ENCODE measurements at regions not wholly inside any gene's neighbourhood (a gene's known extent, or its start where the extent isn't known, plus 50 kb on each side); places are given as distances from the start of the nearest gene placed in this dataset.

GRCh38 chr4:123849495-123849894, 452.9 kb downstream of the SPRY1 start:
- no peak for ATAC-seq (replicated peaks in 6 of 8)
- in situ Hi-C loops (cut with MboI; ENCODE audit: low pct_unique_long_range_greater_than_20kb in 2 of 9, low sequenced_read_pairs in 9 of 9, unreplicated experiment in 9 of 9): no loop called here
- Histone ChIP-seq H3K4me1 (replicated peaks in 1 of 2) (no peaks in the 10 kb centered on the region), H3K4me3 (no peak overlapping the region), H3K27ac (no peak overlapping the region)
- WGBS, 10 experiments: 0 to 100% (median 86%) methylated on average over 1 of the region's 1 CpG; no CpG with 5 or more reads in 1 of the 10 experiments

GRCh38 chr4:123851521-123851920, 454.9 kb downstream of the SPRY1 start:
- Histone ChIP-seq H3K4me1 (replicated peaks in 1 of 2) (peaks cover 0 to 3% of the 10 kb centered on the region in 2 donors), H3K27ac (no peak overlapping the region), H3K4me3 (no peak overlapping the region)
- 40 to 100% (median 88%) methylated on average over 1 to 3 of the region's 3 CpGs; no CpG with 5 or more reads in 4 of the 10 experiments for WGBS, 10 experiments
- in situ Hi-C loops (cut with MboI; ENCODE audit: low pct_unique_long_range_greater_than_20kb in 2 of 9, low sequenced_read_pairs in 9 of 9, unreplicated experiment in 9 of 9): no loop called here
- no peak for ATAC-seq (replicated peaks in 6 of 8)

- 90 to 100% (median 95%) methylated on average over 1 to 3 of the region's 3 CpGs; no CpG with 5 or more reads in 3 of the 10 experiments for WGBS, 10 experiments
- Histone ChIP-seq H3K27ac (no peak overlapping the region), H3K4me1 (replicated peaks in 1 of 2) (peaks cover 0 to 11% of the 10 kb centered on the region in 2 donors), H3K4me3 (no peak overlapping the region)
- ATAC-seq (replicated peaks in 6 of 8): no peak
- in situ Hi-C loops (cut with MboI; ENCODE audit: low pct_unique_long_range_greater_than_20kb in 2 of 9, low sequenced_read_pairs in 9 of 9, unreplicated experiment in 9 of 9): no loop called here
Measured at GRCh38 chr4:123853651-123854050, 457.1 kb downstream of the SPRY1 start.

- WGBS, 10 experiments: 6 to 63% (median 15%) methylated on average over 2 to 9 of the region's 9 CpGs
- Histone ChIP-seq H3K4me3 (no peak overlapping the region), H3K4me1 (replicated peaks in 1 of 2) (peaks cover 0 to 11% of the 10 kb centered on the region in 2 donors), H3K27ac (no peak overlapping the region)
- ATAC-seq (replicated peaks in 6 of 8): peak; percentile 16 to 66 (median 53)
- in situ Hi-C loops (cut with MboI; ENCODE audit: low pct_unique_long_range_greater_than_20kb in 2 of 9, low sequenced_read_pairs in 9 of 9, unreplicated experiment in 9 of 9): no loop called here
Measured at GRCh38 chr4:123856689-123857545, 460.3 kb downstream of the SPRY1 start.

GRCh38 chr4:123858465-123858864, 461.9 kb downstream of the SPRY1 start:
- H3K27ac ChIP-seq: no peak overlapping the region

GRCh38 chr4:123862812-123863211, 466.2 kb downstream of the SPRY1 start:
- in situ Hi-C loops (cut with MboI; ENCODE audit: low pct_unique_long_range_greater_than_20kb in 2 of 9, low sequenced_read_pairs in 9 of 9, unreplicated experiment in 9 of 9): no loop called here
- 30 to 100% (median 78%) methylated on average over 1 to 4 of the region's 4 CpGs for WGBS, 10 experiments
- Histone ChIP-seq H3K4me3 (no peak overlapping the region), H3K27ac (no peak overlapping the region), H3K4me1 (replicated peaks in 1 of 2) (no peaks in the 10 kb centered on the region)
- no peak for ATAC-seq (replicated peaks in 6 of 8)

More at GRCh38 chr4:123858465-123858864, 461.9 kb downstream of the SPRY1 start:
- 75 to 100% (median 90%) methylated on average over 1 of the region's 1 CpG; no CpG with 5 or more reads in 3 of the 10 experiments for WGBS, 10 experiments
- Histone ChIP-seq H3K4me1 (replicated peaks in 1 of 2) (peaks cover 0 to 11% of the 10 kb centered on the region in 2 donors), H3K4me3 (no peak overlapping the region)
- in situ Hi-C loops (cut with MboI; ENCODE audit: low pct_unique_long_range_greater_than_20kb in 2 of 9, low sequenced_read_pairs in 9 of 9, unreplicated experiment in 9 of 9): no loop called here
- no peak for ATAC-seq (replicated peaks in 6 of 8)

GRCh38 chr4:123866796-123867195, 470.2 kb downstream of the SPRY1 start:
- in situ Hi-C loops (cut with MboI; ENCODE audit: low pct_unique_long_range_greater_than_20kb in 2 of 9, low sequenced_read_pairs in 9 of 9, unreplicated experiment in 9 of 9): no loop called here
- 25 to 100% (median 84%) methylated on average over 1 to 2 of the region's 2 CpGs; no CpG with 5 or more reads in 1 of the 10 experiments for WGBS, 10 experiments
- no peak overlapping the region for H3K27ac ChIP-seq
- no peak for ATAC-seq (replicated peaks in 6 of 8)
- peaks cover 11 to 12% of the 10 kb centered on the region in 2 donors for H3K4me1 ChIP-seq (replicated peaks in 1 of 2)
- H3K4me3 ChIP-seq: no peak overlapping the region

- in situ Hi-C loops (cut with MboI; ENCODE audit: low pct_unique_long_range_greater_than_20kb in 2 of 9, low sequenced_read_pairs in 9 of 9, unreplicated experiment in 9 of 9): no loop called here
- no peak for ATAC-seq (replicated peaks in 6 of 8)
- Histone ChIP-seq H3K4me1 (replicated peaks in 1 of 2) (peaks cover 11 to 12% of the 10 kb centered on the region in 2 donors), H3K27ac (no peak overlapping the region), H3K4me3 (no peak overlapping the region)
Measured at GRCh38 chr4:123867910-123868587, 471.5 kb downstream of the SPRY1 start.

- H3K4me3 ChIP-seq: no peak overlapping the region
- WGBS, 10 experiments: 0 to 88% (median 63%) methylated on average over 1 to 3 of the region's 3 CpGs
- peaks cover 11 to 12% of the 10 kb centered on the region in 2 donors for H3K4me1 ChIP-seq (replicated peaks in 1 of 2)
- H3K27ac ChIP-seq: no peak overlapping the region
- in situ Hi-C loops (cut with MboI; ENCODE audit: low pct_unique_long_range_greater_than_20kb in 2 of 9, low sequenced_read_pairs in 9 of 9, unreplicated experiment in 9 of 9): no loop called here
- peak in 5 of 8 experiments; percentile 92 to 98 (median 96) for ATAC-seq (replicated peaks in 6 of 8)
Measured at GRCh38 chr4:123869286-123870215, 473.0 kb downstream of the SPRY1 start.

GRCh38 chr4:123870216-123870876, 473.8 kb downstream of the SPRY1 start:
- Histone ChIP-seq H3K4me1 (replicated peaks in 1 of 2) (peaks cover 11 to 12% of the 10 kb centered on the region in 2 donors), H3K27ac (peak overlapping the region in 1 of 2 donors; percentile 42), H3K4me3 (no peak overlapping the region)
- ATAC-seq (replicated peaks in 6 of 8): peak in 4 of 8 experiments; percentile 32 to 50 (median 44)
- WGBS, 10 experiments: 0 to 89% (median 50%) methylated on average over 1 to 4 of the region's 4 CpGs; no CpG with 5 or more reads in 3 of the 10 experiments
- in situ Hi-C loops (cut with MboI; ENCODE audit: low pct_unique_long_range_greater_than_20kb in 2 of 9, low sequenced_read_pairs in 9 of 9, unreplicated experiment in 9 of 9): no loop called here

GRCh38 chr4:123871341-123871740, 474.7 kb downstream of the SPRY1 start:
- Histone ChIP-seq H3K4me3 (no peak overlapping the region), H3K4me1 (replicated peaks in 1 of 2) (peaks cover 12% of the 10 kb centered on the region in 2 donors), H3K27ac (no peak overlapping the region)
- WGBS, 10 experiments: 45 to 92% (median 72%) methylated on average over 2 to 6 of the region's 6 CpGs; no CpG with 5 or more reads in 3 of the 10 experiments
- in situ Hi-C loops (cut with MboI; ENCODE audit: low pct_unique_long_range_greater_than_20kb in 2 of 9, low sequenced_read_pairs in 9 of 9, unreplicated experiment in 9 of 9): no loop called here
- ATAC-seq (replicated peaks in 6 of 8): no peak

- ATAC-seq (replicated peaks in 6 of 8): peak in 2 of 8 experiments; percentile 50 to 58
- in situ Hi-C loops (cut with MboI; ENCODE audit: low pct_unique_long_range_greater_than_20kb in 2 of 9, low sequenced_read_pairs in 9 of 9, unreplicated experiment in 9 of 9): no loop called here
Measured at GRCh38 chr4:123874063-123874462, 477.5 kb downstream of the SPRY1 start.

More at GRCh38 chr4:123874063-123874462, 477.5 kb downstream of the SPRY1 start:
- H3K27ac ChIP-seq: no peak overlapping the region
- WGBS, 10 experiments: 0 to 100% (median 80%) methylated on average over 1 of the region's 1 CpG; no CpG with 5 or more reads in 3 of the 10 experiments
- peaks cover 17 to 22% of the 10 kb centered on the region in 2 donors for H3K4me1 ChIP-seq (replicated peaks in 1 of 2)
- no peak overlapping the region for H3K4me3 ChIP-seq

Measured in motor neuron (in vitro differentiated cells).